K562 (cell line): ENCODE measurements at regions not wholly inside any gene's neighbourhood (a gene's known extent, or its start where the extent isn't known, plus 50 kb on each side); places are given as distances from the start of the nearest gene placed in this dataset.

Source experiments
- ARID1B ChIP-seq: fragments of 450-650 bp; IDR thresholded peaks from 2 replicates; pipeline ENCODE4 v1.6.1; 2016; ENCODE audit warnings: antibody characterized with exemption, mild to moderate bottlenecking, inconsistent platforms
- PCBP2 ChIP-seq: fragments of 200-400 bp; formaldehyde crosslinking; IDR thresholded peaks from 2 replicates; pipeline ENCODE4 v1.6.1; 2018; ENCODE audit warnings: low read length, low read depth, mild to moderate bottlenecking, moderate library complexity; ENCODE audit not compliant: poor library complexity, severe bottlenecking
- SOX6 ChIP-seq: fragments of 450-650 bp; IDR thresholded peaks from 2 replicates; pipeline ENCODE4 v1.6.1; 2014; ENCODE audit warnings: mild to moderate bottlenecking
- ZC3H4 ChIP-seq: sonication (generic); formaldehyde crosslinking; IDR thresholded peaks from 2 replicates; pipeline ENCODE4 v1.9.0; 2021; ENCODE audit warnings: missing genetic modification reagents, borderline replicate concordance
- ZNF785 ChIP-seq: fragments of 250-450 bp; sonication (Bioruptor Pico); IDR thresholded peaks from 2 replicates; pipeline ENCODE4 v1.4.0; 2020; ENCODE audit warnings: mild to moderate bottlenecking

GRCh38 chr2:125559186-125559585, 1096.8 kb upstream of the GYPC start:
- TF ChIP-seq ARID1B (no peak), ZC3H4 (CRISPR knock-in tag) (no peak), PCBP2 (no peak), SOX6 (no peak), ZNF785 (CRISPR knock-in tag) (no peak)
